Transverse colon (tissue), 4 donors: ENCODE measurements at regions not wholly inside any gene's neighbourhood (a gene's known extent, or its start where the extent isn't known, plus 50 kb on each side); places are given as distances from the start of the nearest gene placed in this dataset.

ENCODE experiments used
- DNase-seq: peaks from one replicate; pipeline ENCODE4 v3.0.0-alpha.2; 2019
- H3K27ac ChIP-seq, 4 donors: fragments of 200-600 bp; sonication (generic); 2 replicates each; pipeline ENCODE4 v1.5.1; 2016 to 2018; ENCODE audit warnings: inconsistent platforms in 4 of 4
- H3K27me3 ChIP-seq: fragments of 200-600 bp; sonication (generic); 2 replicates; pipeline ENCODE4 v1.5.1; 2017; ENCODE audit warnings: inconsistent platforms
- H3K36me3 ChIP-seq, 4 donors: fragments of 200-600 bp; sonication (generic); 2 replicates each; pipeline ENCODE4 v1.5.1; 2017 to 2019; ENCODE audit warnings: inconsistent platforms in 4 of 4
- H3K4me1 ChIP-seq, 4 donors: fragments of 200-600 bp; sonication (generic); 2 replicates each; pipeline ENCODE4 v1.5.1; 2017 to 2020; ENCODE audit warnings: inconsistent platforms in 4 of 4
- H3K4me3 ChIP-seq, 4 donors: fragments of 200-600 bp; sonication (generic); 1 replicate in 1 of 4; 2 replicates in 3 of 4; pipeline versions ENCODE4 v1.5.1 to v1.6.1; 2017 to 2019; ENCODE audit warnings: inconsistent platforms in 4 of 4
- H3K9me3 ChIP-seq, 2 donors: fragments of 200-600 bp; sonication (generic); 2 replicates each; pipeline ENCODE4 v1.5.1; 2017 to 2019; ENCODE audit warnings: inconsistent platforms in 2 of 2
- CTCF ChIP-seq, 5 experiments: fragments of 200-600 bp in 3 of 5; fragments of 450-650 bp in 2 of 5; sonication (generic) in 3 of 5; IDR thresholded peaks; 1 replicate in 2 of 5; 2 replicates in 3 of 5; pipeline ENCODE4 v1.5.1; 2016 to 2017; ENCODE audit warnings: antibody characterized with exemption in 5 of 5, inconsistent platforms in 3 of 5, mild to moderate bottlenecking in 2 of 5, moderate library complexity in 1 of 5
- EP300 ChIP-seq: sonication (generic); formaldehyde crosslinking; IDR thresholded peaks from one replicate; pipeline ENCODE4 v1.6.1; 2017; ENCODE audit warnings: antibody characterized with exemption, low read depth
- POLR2A ChIP-seq: fragments of 450-650 bp; IDR thresholded peaks from one replicate; pipeline ENCODE4 v1.6.1; 2016; ENCODE audit warnings: antibody characterized with exemption, mild to moderate bottlenecking, moderate library complexity
- POLR2AphosphoS5 ChIP-seq, 3 donors: sonication (generic); formaldehyde crosslinking; IDR thresholded peaks; one replicate each; pipeline ENCODE4 v1.6.1; 2016; ENCODE audit warnings: antibody characterized with exemption in 3 of 3
- WGBS, 2 donors: methylation state at CpG; one replicate each; pipeline ENCODE4 v1.1.5; 2018; ENCODE audit warnings: low coverage in 1 of 2; 5-methylcytosine and 5-hydroxymethylcytosine counted together
- in situ Hi-C, 4 donors: fragments of 200-750 bp; cut with MboI; loops; one replicate each; pipeline versions ENCODE4 v1.15.0 to v1.15.1; 2017; ENCODE audit warnings: low sequenced_read_pairs in 3 of 4, low pct_ligation_motif_present in 1 of 4, low pct_unique_long_range_greater_than_20kb in 1 of 4
- intact Hi-C: fragments of 100-400 bp; cut with DNase I; formaldehyde crosslinking; loops from one replicate; pipeline ENCODE4 v1.15.1; 2023; ENCODE audit warnings: low total_unique reads

- no peak for TF ChIP-seq CTCF (IDR thresholded peaks at IDR 0.05)
- TF ChIP-seq POLR2AphosphoS5 (IDR thresholded peaks at IDR 0.05), result no peak
- no peak for TF ChIP-seq POLR2A
- no peak for TF ChIP-seq EP300
- DNase-seq, result no peak
- in situ Hi-C loops, result no loop called here
- Histone ChIP-seq H3K4me1 (no peaks in the 10 kb centered on the region), H3K27me3 (no peaks in the 10 kb centered on the region), H3K27ac (no peak overlapping the region), H3K4me3 (no peak overlapping the region), H3K36me3 (no peaks in the 10 kb centered on the region), H3K9me3 (no peaks in the 10 kb centered on the region)
- intact Hi-C loops, result no loop called here
- 80 to 89% methylated on average over 1 to 5 of the region's 5 CpGs for WGBS, 2 donors
Measured at GRCh38 chr14:31960039-31960438, 117.1 kb upstream of the ARHGAP5 start.

- in situ Hi-C loops (no loop called here), intact Hi-C loops (no loop called here)
- no peak overlapping the region for H3K27ac ChIP-seq
- H3K4me3 ChIP-seq, result no peak overlapping the region
- no peaks in the 10 kb centered on the region for H3K36me3 ChIP-seq
- TF ChIP-seq CTCF (IDR thresholded peaks at IDR 0.05) (no peak), POLR2A (no peak), POLR2AphosphoS5 (IDR thresholded peaks at IDR 0.05) (no peak), EP300 (no peak)
- WGBS, 2 donors, result 86 to 91% methylated on average over 1 to 3 of the region's 3 CpGs
- no peak for DNase-seq
- H3K9me3 ChIP-seq, result no peaks in the 10 kb centered on the region
- H3K27me3 ChIP-seq, result no peaks in the 10 kb centered on the region
- peaks cover 0 to 1% (median 0%) of the 10 kb centered on the region in 4 donors for H3K4me1 ChIP-seq
Measured at GRCh38 chr14:31961896-31962295, 115.2 kb upstream of the ARHGAP5 start.

- intact Hi-C loops (no loop called here), in situ Hi-C loops (no loop called here)
- H3K4me1 ChIP-seq, result peaks cover 0 to 10% (median 5%) of the 10 kb centered on the region in 4 donors
- no peak overlapping the region for H3K27ac ChIP-seq
- no peaks in the 10 kb centered on the region for H3K36me3 ChIP-seq
- DNase-seq, result no peak
- no peaks in the 10 kb centered on the region for H3K9me3 ChIP-seq
- no peak overlapping the region for H3K4me3 ChIP-seq
- WGBS, 2 donors, result 80 to 93% methylated on average over 2 to 4 of the region's 4 CpGs
- TF ChIP-seq CTCF (IDR thresholded peaks at IDR 0.05) (no peak), POLR2AphosphoS5 (IDR thresholded peaks at IDR 0.05) (no peak), POLR2A (no peak), EP300 (no peak)
- no peaks in the 10 kb centered on the region for H3K27me3 ChIP-seq
Measured at GRCh38 chr14:31962920-31963319, 114.2 kb upstream of the ARHGAP5 start.

GRCh38 chr14:31963587-31963986 is 113.5 kb upstream of the ARHGAP5 start:
- H3K27ac ChIP-seq, result no peak overlapping the region
- H3K4me1 ChIP-seq, result peaks cover 0 to 16% (median 11%) of the 10 kb centered on the region in 4 donors
- no peaks in the 10 kb centered on the region for H3K9me3 ChIP-seq
- no peaks in the 10 kb centered on the region for H3K36me3 ChIP-seq
- TF ChIP-seq CTCF (IDR thresholded peaks at IDR 0.05) (no peak), POLR2AphosphoS5 (IDR thresholded peaks at IDR 0.05) (no peak), POLR2A (no peak), EP300 (no peak)
- WGBS, 2 donors, result 60 to 83% methylated on average over 2 of the region's 2 CpGs
- no peak overlapping the region for H3K4me3 ChIP-seq
- intact Hi-C loops (no loop called here), in situ Hi-C loops (no loop called here)
- H3K27me3 ChIP-seq, result no peaks in the 10 kb centered on the region
- DNase-seq, result no peak
